ENCODE measurements at regions not wholly inside any gene's neighbourhood (a gene's known extent, or its start where the extent isn't known, plus 50 kb on each side); places are given as distances from the start of the nearest gene placed in this dataset.

DNA sequence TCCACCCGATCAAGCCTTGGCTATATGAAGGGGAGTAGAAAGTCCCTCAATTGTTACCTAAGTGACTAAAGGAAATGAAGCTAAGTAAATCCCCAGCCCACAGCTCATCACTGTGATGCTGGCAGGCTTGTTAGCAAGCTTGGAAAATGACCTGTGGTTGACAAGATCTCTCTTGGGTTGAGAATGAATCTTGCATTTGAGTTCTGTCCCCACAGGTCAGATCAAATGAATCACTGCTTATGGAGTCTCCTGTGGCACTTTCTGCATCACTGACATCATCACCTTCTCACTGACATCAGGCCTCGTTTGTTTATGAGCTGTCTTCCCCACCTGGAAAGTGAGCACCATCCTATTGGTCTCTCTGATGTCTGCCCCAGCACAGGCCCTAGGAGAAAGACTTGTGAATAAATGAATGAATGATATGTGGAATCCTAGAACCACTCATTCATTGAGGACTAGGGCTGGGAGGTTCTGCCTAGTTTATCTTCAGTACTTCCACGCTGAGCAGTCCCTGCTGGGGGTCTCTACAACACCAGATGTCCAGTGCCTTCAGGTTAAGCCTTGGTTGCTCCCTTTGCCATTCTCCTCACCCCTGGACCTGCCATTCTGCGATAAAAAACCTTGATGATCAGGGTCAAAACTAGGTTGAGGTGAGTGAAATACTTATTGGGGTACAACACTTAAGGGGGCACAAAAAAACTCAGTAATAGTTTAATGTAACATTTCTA lies 318.4 kb upstream of the MOCS1 start:
- no peak overlapping the region for H3K9ac ChIP-seq (ENCODE audit: low read depth, low read length)
- dilution Hi-C loops (cut with HindIII; ENCODE audit: low sequenced_read_pairs, unreplicated experiment), result no loop called here
- CTCF ChIA-PET, result no interaction called here

More for the DNA sequence above, 318.4 kb upstream of the MOCS1 start:
- H3K4ac ChIP-seq (ENCODE audit: low read depth, low read length), result no peak overlapping the region
- no peak overlapping the region for H3K14ac ChIP-seq (replicated peaks; ENCODE audit: low read depth, low read length)
- intact Hi-C loops (cut with micrococcal nuclease), result no loop called here
- H4K5ac ChIP-seq (ENCODE audit: low read depth, low read length), result no peak overlapping the region
- H3K23ac ChIP-seq (ENCODE audit: low read depth, low read length), result no peak overlapping the region
- H4K8ac ChIP-seq (ENCODE audit: low read depth in 2 of 2, low read length in 2 of 2), result no peak overlapping the region
- no peaks in the 10 kb centered on the region for H3K36me3 ChIP-seq (ENCODE audit: control insufficient read depth, insufficient read depth, low read length)
- H3K56ac ChIP-seq (ENCODE audit: extremely low read depth, insufficient read depth, low read length), result no peak overlapping the region
- H3K27ac ChIP-seq (ENCODE audit: insufficient read depth, low read length), result no peak overlapping the region
- H3K79me1 ChIP-seq (ENCODE audit: low read depth in 1 of 2, low read length in 2 of 2), result no peaks in the 10 kb centered on the region
- no peak overlapping the region for H4K91ac ChIP-seq (ENCODE audit: insufficient read depth, low read depth, low read length)
- no peak overlapping the region for H3K4me3 ChIP-seq (ENCODE audit: insufficient read depth, low read depth, low read length)
- no peak overlapping the region for H3K4me2 ChIP-seq (ENCODE audit: low read depth, low read length)
- no peaks in the 10 kb centered on the region for H3K9me1 ChIP-seq (ENCODE audit: insufficient read depth, low read length)
- H2AFZ ChIP-seq (replicated peaks; ENCODE audit: low read length, poor library complexity), result no peak overlapping the region
- no peak overlapping the region for H2BK5ac ChIP-seq (ENCODE audit: low read depth, low read length, poor library complexity, severe bottlenecking)
- no peak for TF ChIP-seq SMC3 (IDR thresholded peaks at IDR 0.05; ENCODE audit: low read depth, low read length)
- no peak for TF ChIP-seq CEBPB (IDR thresholded peaks at IDR 0.05; ENCODE audit: low read depth, low read length)
- TF ChIP-seq BHLHE40 (IDR thresholded peaks at IDR 0.05; ENCODE audit: low read depth, low read length), result no peak
- TF ChIP-seq, protein P1, sequence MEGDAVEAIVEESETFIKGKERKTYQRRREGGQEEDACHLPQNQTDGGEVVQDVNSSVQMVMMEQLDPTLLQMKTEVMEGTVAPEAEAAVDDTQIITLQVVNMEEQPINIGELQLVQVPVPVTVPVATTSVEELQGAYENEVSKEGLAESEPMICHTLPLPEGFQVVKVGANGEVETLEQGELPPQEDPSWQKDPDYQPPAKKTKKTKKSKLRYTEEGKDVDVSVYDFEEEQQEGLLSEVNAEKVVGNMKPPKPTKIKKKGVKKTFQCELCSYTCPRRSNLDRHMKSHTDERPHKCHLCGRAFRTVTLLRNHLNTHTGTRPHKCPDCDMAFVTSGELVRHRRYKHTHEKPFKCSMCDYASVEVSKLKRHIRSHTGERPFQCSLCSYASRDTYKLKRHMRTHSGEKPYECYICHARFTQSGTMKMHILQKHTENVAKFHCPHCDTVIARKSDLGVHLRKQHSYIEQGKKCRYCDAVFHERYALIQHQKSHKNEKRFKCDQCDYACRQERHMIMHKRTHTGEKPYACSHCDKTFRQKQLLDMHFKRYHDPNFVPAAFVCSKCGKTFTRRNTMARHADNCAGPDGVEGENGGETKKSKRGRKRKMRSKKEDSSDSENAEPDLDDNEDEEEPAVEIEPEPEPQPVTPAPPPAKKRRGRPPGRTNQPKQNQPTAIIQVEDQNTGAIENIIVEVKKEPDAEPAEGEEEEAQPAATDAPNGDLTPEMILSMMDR (conservative IDR thresholded peaks at IDR 0.05; ENCODE audit: low read depth, low read length), result no peak
- TF ChIP-seq MXI1 (IDR thresholded peaks at IDR 0.05; ENCODE audit: borderline replicate concordance, low read depth, low read length), result no peak
- TF ChIP-seq NFE2L2 (IDR thresholded peaks at IDR 0.05; ENCODE audit: low read depth, low read length), result no peak
- TF ChIP-seq ELK1 (IDR thresholded peaks at IDR 0.05; ENCODE audit: borderline replicate concordance, low read depth, low read length), result no peak
- TF ChIP-seq RAD21 (IDR thresholded peaks at IDR 0.05; ENCODE audit: low read length), result no peak
- TF ChIP-seq RCOR1 (IDR thresholded peaks at IDR 0.05; ENCODE audit: insufficient replicate concordance, low read length), result no peak
- no peak for TF ChIP-seq CHD1 (IDR thresholded peaks at IDR 0.05; ENCODE audit: low read depth, low read length)
- TF ChIP-seq RFX5 (IDR thresholded peaks at IDR 0.05; ENCODE audit: low read depth, low read length), result no peak
- TF ChIP-seq, protein P2, sequence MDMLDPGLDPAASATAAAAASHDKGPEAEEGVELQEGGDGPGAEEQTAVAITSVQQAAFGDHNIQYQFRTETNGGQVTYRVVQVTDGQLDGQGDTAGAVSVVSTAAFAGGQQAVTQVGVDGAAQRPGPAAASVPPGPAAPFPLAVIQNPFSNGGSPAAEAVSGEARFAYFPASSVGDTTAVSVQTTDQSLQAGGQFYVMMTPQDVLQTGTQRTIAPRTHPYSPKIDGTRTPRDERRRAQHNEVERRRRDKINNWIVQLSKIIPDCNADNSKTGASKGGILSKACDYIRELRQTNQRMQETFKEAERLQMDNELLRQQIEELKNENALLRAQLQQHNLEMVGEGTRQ (IDR thresholded peaks at IDR 0.05; ENCODE audit: low read depth, low read length), result no peak
- no peak for TF ChIP-seq FOS (IDR thresholded peaks at IDR 0.05; ENCODE audit: low read depth, low read length)
- TF ChIP-seq MAZ (IDR thresholded peaks at IDR 0.05; ENCODE audit: borderline replicate concordance, low read depth, low read length), result no peak
- TF ChIP-seq POLR2A (IDR thresholded peaks at IDR 0.05; ENCODE audit: low read depth, low read length), result no peak
- no peak overlapping the region for H3K18ac ChIP-seq (ENCODE audit: low read depth, low read length)
- H2BK120ac ChIP-seq (ENCODE audit: low read depth, low read length), result no peak overlapping the region
- H3K4me1 ChIP-seq (ENCODE audit: control insufficient read depth, insufficient read depth, low read length), result no peaks in the 10 kb centered on the region
- in situ Hi-C loops (cut with MboI; ENCODE audit: low sequenced_read_pairs), result no loop called here
- no peak overlapping the region for H2AK5ac ChIP-seq (ENCODE audit: low read depth, low read length)
- POLR2A ChIA-PET (ENCODE audit: unreplicated experiment), result no interaction called here
- H3K27me3 ChIP-seq (ENCODE audit: control insufficient read depth, insufficient read depth, low read length), result no peaks in the 10 kb centered on the region
- no peak overlapping the region for H2AK9ac ChIP-seq (replicated peaks; ENCODE audit: low read depth, low read length, poor library complexity)
- ATAC-seq (ENCODE audit: low read depth) (no peak), DNase-seq (no peak)
- no peak overlapping the region for H2BK20ac ChIP-seq (ENCODE audit: low read depth, low read length)
- H2BK15ac ChIP-seq (ENCODE audit: low read depth, low read length), result no peak overlapping the region
- BruUV-seq (replicated peaks), result no TSS peak
- no peaks in the 10 kb centered on the region; the same call in 1 of the 2 replicates for H3K9me3 ChIP-seq (ENCODE audit: control insufficient read depth, insufficient read depth, low read length)
- WGBS, 2 experiments (ENCODE audit: extremely low coverage in 2 of 2, insufficient read length in 1 of 2), result no CpG with 5 or more reads among the region's 4 CpGs
- H4K20me1 ChIP-seq (ENCODE audit: insufficient read depth, low read length), result no peaks in the 10 kb centered on the region

All from IMR-90 (cell line).